ENCODE measurements at regions not wholly inside any gene's neighbourhood (a gene's known extent, or its start where the extent isn't known, plus 50 kb on each side); places are given as distances from the start of the nearest gene placed in this dataset.
"Not testable (repeated sequence)": the region's sequence is repeated elsewhere in the genome, so short reads cannot be mapped to it uniquely, and the experiment has no call there.

GRCh38 chr12:91493308-91493707 is 310.7 kb upstream of the DCN start:
- DNase-seq = no peak

- no peak for DNase-seq
These were observed 310.0 kb upstream of the DCN start for GRCh38 chr12:91492648-91493047.

- DNase-seq = no peak
These were observed 308.2 kb upstream of the DCN start for GRCh38 chr12:91490667-91491311.

GRCh38 chr12:91483471-91483985 is 300.9 kb upstream of the DCN start:
- DNase-seq = peak; percentile 26

GRCh38 chr12:91482231-91482630 is 299.6 kb upstream of the DCN start:
- DNase-seq = no peak

GRCh38 chr12:91478500-91478899 is 295.9 kb upstream of the DCN start:
- DNase-seq = no peak

- no peak for DNase-seq
These were observed 285.1 kb upstream of the DCN start for GRCh38 chr12:91467686-91468085.

- DNase-seq = no peak
These were observed 278.4 kb upstream of the DCN start for GRCh38 chr12:91461061-91461460.

GRCh38 chr12:91460469-91460868 is 277.9 kb upstream of the DCN start:
- no peak for DNase-seq

GRCh38 chr12:91455321-91455720 is 272.7 kb upstream of the DCN start:
- DNase-seq = no peak

GRCh38 chr12:91454179-91454578 is 271.6 kb upstream of the DCN start:
- DNase-seq = no peak

GRCh38 chr12:91452464-91452863 is 269.8 kb upstream of the DCN start:
- not testable (repeated sequence) for DNase-seq

- DNase-seq = no peak
These were observed 259.7 kb upstream of the DCN start for GRCh38 chr12:91441993-91442952.

GRCh38 chr12:91441246-91441645 is 258.6 kb upstream of the DCN start:
- DNase-seq = no peak

GRCh38 chr12:91434081-91434480 is 251.5 kb upstream of the DCN start:
- DNase-seq = no peak

GRCh38 chr12:91432755-91433154 is 250.1 kb upstream of the DCN start:
- DNase-seq = no peak

GRCh38 chr12:91432089-91432488 is 249.5 kb upstream of the DCN start:
- DNase-seq = peak; percentile 68

- DNase-seq = no peak
These were observed 241.9 kb upstream of the DCN start for GRCh38 chr12:91424506-91424905.

- no peak for DNase-seq
These were observed 241.1 kb upstream of the DCN start for GRCh38 chr12:91423693-91424050.

- DNase-seq = no peak
These were observed 240.4 kb upstream of the DCN start for GRCh38 chr12:91422811-91423692.

GRCh38 chr12:91422127-91422526 is 239.5 kb upstream of the DCN start:
- DNase-seq = no peak

- no peak for DNase-seq
These were observed 237.2 kb upstream of the DCN start for GRCh38 chr12:91419809-91420208.

Data from fibroblast of skin of right biceps (primary cell).